Glutamatergic neuron (in vitro differentiated cells): ENCODE measurements at regions not wholly inside any gene's neighbourhood (a gene's known extent, or its start where the extent isn't known, plus 50 kb on each side); places are given as distances from the start of the nearest gene placed in this dataset.
A peak's percentile ranks its signal among the peaks of the same experiment; 100 is the strongest.

Experiments used
- DNase-seq: peaks from one replicate; pipeline ENCODE4 v3.0.0; 2022
- H3K27ac Mint-ChIP-seq: one replicate; pipeline ENCODE4 v1.8.0; 2020; ENCODE audit warnings: mild to moderate bottlenecking, mixed read lengths, inconsistent platforms; ENCODE audit not compliant: unreplicated experiment
- H3K27me3 Mint-ChIP-seq: one replicate; pipeline ENCODE4 v1.8.0; 2020; ENCODE audit warnings: mild to moderate bottlenecking, moderate library complexity, mixed read lengths, inconsistent platforms; ENCODE audit not compliant: unreplicated experiment
- H3K36me3 Mint-ChIP-seq: one replicate; pipeline ENCODE4 v1.8.0; 2020; ENCODE audit warnings: mild to moderate bottlenecking, mixed read lengths, inconsistent platforms; ENCODE audit not compliant: unreplicated experiment
- H3K4me1 Mint-ChIP-seq: one replicate; pipeline ENCODE4 v1.8.0; 2020; ENCODE audit warnings: mild to moderate bottlenecking, low read depth, mixed read lengths, inconsistent platforms; ENCODE audit not compliant: unreplicated experiment
- H3K4me3 Mint-ChIP-seq: one replicate; pipeline ENCODE4 v1.8.0; 2020; ENCODE audit warnings: mild to moderate bottlenecking, mixed read lengths, inconsistent platforms; ENCODE audit not compliant: unreplicated experiment
- H3K9me3 Mint-ChIP-seq: one replicate; pipeline ENCODE4 v1.8.0; 2020; ENCODE audit warnings: mild to moderate bottlenecking, moderate library complexity, mixed read lengths, inconsistent platforms; ENCODE audit not compliant: unreplicated experiment
- TF ChIP-seq, protein P1 (sequence below): fragments of 200-600 bp; sonication (generic); IDR thresholded peaks from one replicate; pipeline ENCODE4 v1.5.0; 2021; ENCODE audit not compliant: partially characterized antibody, unreplicated experiment

DNA sequence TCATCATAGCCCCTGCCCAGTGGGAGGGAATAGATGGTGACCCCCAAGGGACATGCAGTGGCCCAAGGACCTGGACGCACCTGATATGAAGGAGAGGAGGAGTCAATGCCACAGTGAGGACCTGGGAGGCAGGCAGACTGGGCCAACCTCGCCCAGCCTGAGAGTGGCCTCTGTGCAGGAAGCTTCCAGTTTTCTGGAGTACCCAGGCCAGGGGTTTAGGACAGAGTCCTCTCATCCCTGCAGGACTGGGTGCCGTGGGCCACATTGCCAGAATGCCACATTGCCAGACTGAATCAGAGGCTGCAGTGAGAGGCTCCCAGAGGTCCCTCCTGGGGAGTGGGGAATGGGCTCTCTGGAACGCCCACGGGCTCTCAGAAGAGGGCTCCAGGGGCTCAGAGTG lies 82.9 kb upstream of the VSTM2B start:
- Mint-ChIP-seq H3K4me3 (no peak overlapping the region), H3K27me3 (peaks cover 9% of the 10 kb centered on the region), H3K27ac (no peak overlapping the region), H3K36me3 (no peaks in the 10 kb centered on the region), H3K4me1 (peaks cover 12% of the 10 kb centered on the region), H3K9me3 (peaks cover 13% of the 10 kb centered on the region)
- TF ChIP-seq, protein P1, sequence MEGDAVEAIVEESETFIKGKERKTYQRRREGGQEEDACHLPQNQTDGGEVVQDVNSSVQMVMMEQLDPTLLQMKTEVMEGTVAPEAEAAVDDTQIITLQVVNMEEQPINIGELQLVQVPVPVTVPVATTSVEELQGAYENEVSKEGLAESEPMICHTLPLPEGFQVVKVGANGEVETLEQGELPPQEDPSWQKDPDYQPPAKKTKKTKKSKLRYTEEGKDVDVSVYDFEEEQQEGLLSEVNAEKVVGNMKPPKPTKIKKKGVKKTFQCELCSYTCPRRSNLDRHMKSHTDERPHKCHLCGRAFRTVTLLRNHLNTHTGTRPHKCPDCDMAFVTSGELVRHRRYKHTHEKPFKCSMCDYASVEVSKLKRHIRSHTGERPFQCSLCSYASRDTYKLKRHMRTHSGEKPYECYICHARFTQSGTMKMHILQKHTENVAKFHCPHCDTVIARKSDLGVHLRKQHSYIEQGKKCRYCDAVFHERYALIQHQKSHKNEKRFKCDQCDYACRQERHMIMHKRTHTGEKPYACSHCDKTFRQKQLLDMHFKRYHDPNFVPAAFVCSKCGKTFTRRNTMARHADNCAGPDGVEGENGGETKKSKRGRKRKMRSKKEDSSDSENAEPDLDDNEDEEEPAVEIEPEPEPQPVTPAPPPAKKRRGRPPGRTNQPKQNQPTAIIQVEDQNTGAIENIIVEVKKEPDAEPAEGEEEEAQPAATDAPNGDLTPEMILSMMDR, result no peak
- no peak for DNase-seq

DNA sequence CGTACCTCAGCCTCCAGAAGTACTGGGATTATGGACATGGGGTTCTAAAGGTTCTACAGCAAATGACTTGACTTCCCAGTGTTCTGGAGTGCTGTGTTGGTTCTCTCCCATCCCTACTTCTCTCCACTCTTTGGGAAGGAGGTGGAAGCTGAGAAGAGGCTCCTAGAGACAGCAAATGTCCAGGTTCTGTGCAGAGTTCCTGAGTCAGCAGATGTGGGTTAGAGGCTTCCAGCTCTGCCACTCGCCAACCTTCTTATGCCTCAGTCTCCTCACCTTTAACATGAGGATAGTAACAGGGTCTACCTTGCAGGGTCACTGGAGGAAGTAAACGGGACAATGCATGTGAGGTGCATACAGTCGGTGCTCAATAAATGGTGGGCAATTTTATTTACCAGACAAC lies 80.5 kb upstream of the VSTM2B start:
- H3K4me3 Mint-ChIP-seq, result no peak overlapping the region
- no peak overlapping the region for H3K27ac Mint-ChIP-seq
- no peak for DNase-seq
- H3K27me3 Mint-ChIP-seq, result peaks cover 9% of the 10 kb centered on the region
- TF ChIP-seq, protein P1, result no peak
- no peaks in the 10 kb centered on the region for H3K36me3 Mint-ChIP-seq
- H3K4me1 Mint-ChIP-seq, result peaks cover 12% of the 10 kb centered on the region
- peaks cover 14% of the 10 kb centered on the region for H3K9me3 Mint-ChIP-seq

DNA sequence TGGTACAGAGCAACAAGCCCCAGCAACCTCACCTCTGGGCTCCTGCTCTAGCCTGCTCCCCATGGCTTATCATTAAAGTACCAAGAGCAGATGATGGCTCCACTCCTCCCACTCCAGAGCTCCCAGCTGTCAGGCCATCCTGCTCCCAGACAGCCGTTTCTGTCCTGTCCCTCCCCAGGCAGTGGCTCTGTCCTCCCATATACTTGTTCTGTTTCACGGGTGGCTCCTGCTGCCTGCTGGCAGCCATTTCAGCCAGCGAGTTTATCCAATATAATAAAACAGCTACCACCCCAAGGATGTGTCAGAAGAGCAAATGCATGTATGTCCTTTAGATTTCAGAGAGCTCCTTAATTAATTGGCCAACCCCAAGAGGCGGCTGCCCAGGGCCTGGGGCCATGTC lies 79.4 kb upstream of the VSTM2B start:
- H3K9me3 Mint-ChIP-seq, result peaks cover 12% of the 10 kb centered on the region
- peaks cover 12% of the 10 kb centered on the region for H3K4me1 Mint-ChIP-seq
- H3K4me3 Mint-ChIP-seq, result no peak overlapping the region
- peaks cover 6% of the 10 kb centered on the region for H3K27me3 Mint-ChIP-seq
- DNase-seq, result no peak
- H3K36me3 Mint-ChIP-seq, result no peaks in the 10 kb centered on the region
- H3K27ac Mint-ChIP-seq, result peak overlapping the region; percentile 73
- TF ChIP-seq, protein P1, result no peak

- DNase-seq, result no peak
- Mint-ChIP-seq H3K27me3 (peaks cover 6% of the 10 kb centered on the region), H3K36me3 (no peaks in the 10 kb centered on the region), H3K9me3 (peaks cover 12% of the 10 kb centered on the region), H3K27ac (no peak overlapping the region), H3K4me1 (peaks cover 12% of the 10 kb centered on the region), H3K4me3 (no peak overlapping the region)
- TF ChIP-seq, protein P1, result no peak
Measured at GRCh38 chr19:29448046-29448445, 77.7 kb upstream of the VSTM2B start.

- H3K27me3 Mint-ChIP-seq, result peaks cover 6% of the 10 kb centered on the region
- peaks cover 8% of the 10 kb centered on the region for H3K9me3 Mint-ChIP-seq
- TF ChIP-seq, protein P1, result no peak
- H3K4me1 Mint-ChIP-seq, result peaks cover 12% of the 10 kb centered on the region
- H3K4me3 Mint-ChIP-seq, result no peak overlapping the region
- H3K36me3 Mint-ChIP-seq, result peaks cover 4% of the 10 kb centered on the region
- DNase-seq, result no peak
- H3K27ac Mint-ChIP-seq, result no peak overlapping the region
Measured at GRCh38 chr19:29449371-29449770, 76.4 kb upstream of the VSTM2B start.
